Prostate gland (tissue), 2 donors: ENCODE measurements at regions not wholly inside any gene's neighbourhood (a gene's known extent, or its start where the extent isn't known, plus 50 kb on each side); places are given as distances from the start of the nearest gene placed in this dataset.

ENCODE experiments used
- DNase-seq: peaks from one replicate; pipeline ENCODE4 v3.0.0-alpha.2; 2019; ENCODE audit warnings: low spot score
- H3K27ac ChIP-seq, 2 donors: fragments of 200-600 bp; sonication (generic); 2 replicates each; pipeline ENCODE4 v1.5.1; 2017 to 2019
- H3K27me3 ChIP-seq: fragments of 200-600 bp; sonication (generic); replicated peaks from 2 replicates; pipeline ENCODE4 v1.5.1; 2019; ENCODE audit not compliant: insufficient read depth
- H3K36me3 ChIP-seq, 2 donors: fragments of 200-600 bp; sonication (generic); 1 replicate in 1 of 2; 2 replicates in 1 of 2; pipeline versions ENCODE4 v1.5.1 to v1.8.1; 2017 to 2019
- H3K4me1 ChIP-seq: fragments of 200-600 bp; sonication (generic); replicated peaks from 2 replicates; pipeline ENCODE4 v1.5.1; 2019
- H3K4me3 ChIP-seq, 2 donors: fragments of 200-600 bp; sonication (generic); 2 replicates each; pipeline ENCODE4 v1.5.1; 2017 to 2019
- H3K9me3 ChIP-seq: fragments of 200-600 bp; sonication (generic); 2 replicates; pipeline ENCODE4 v1.5.1; 2017
- CTCF ChIP-seq, 4 experiments: fragments of 200-600 bp in 2 of 4; fragments of 450-650 bp in 2 of 4; sonication (generic) in 2 of 4; IDR thresholded peaks; 1 replicate in 3 of 4; 2 replicates in 1 of 4; pipeline ENCODE4 v1.5.1; 2016 to 2019; ENCODE audit warnings: antibody characterized with exemption in 4 of 4, mild to moderate bottlenecking in 2 of 4, moderate library complexity in 2 of 4
- POLR2A ChIP-seq: fragments of 450-650 bp; IDR thresholded peaks from one replicate; pipeline ENCODE4 v1.6.1; 2016; ENCODE audit warnings: antibody characterized with exemption, mild to moderate bottlenecking
- POLR2AphosphoS5 ChIP-seq: sonication (generic); formaldehyde crosslinking; IDR thresholded peaks from one replicate; pipeline ENCODE4 v1.6.1; 2017; ENCODE audit warnings: antibody characterized with exemption
- WGBS: methylation state at CpG from one replicate; pipeline ENCODE4 v1.1.5; 2018; 5-methylcytosine and 5-hydroxymethylcytosine counted together
- intact Hi-C: fragments of 100-400 bp; cut with DNase I; formaldehyde crosslinking; loops from one replicate; pipeline ENCODE4 v1.14.2; 2022

- no peaks in the 10 kb centered on the region for H3K36me3 ChIP-seq
- 82% methylated on average over 4 of the region's 4 CpGs for WGBS
- intact Hi-C loops: no loop called here
- no peak for DNase-seq
- no peak overlapping the region for H3K27ac ChIP-seq
- no peak for TF ChIP-seq POLR2A
- no peak for TF ChIP-seq CTCF (IDR thresholded peaks at IDR 0.05)
- no peak for TF ChIP-seq POLR2AphosphoS5
- no peaks in the 10 kb centered on the region for H3K4me1 ChIP-seq
- no peaks in the 10 kb centered on the region for H3K9me3 ChIP-seq
- H3K27me3 ChIP-seq: no peaks in the 10 kb centered on the region
- no peak overlapping the region for H3K4me3 ChIP-seq
These were observed 615.5 kb downstream of the RPL10L start for GRCh38 chr14:46036099-46036498.

GRCh38 chr14:46034305-46034704 is 617.3 kb downstream of the RPL10L start:
- H3K4me1 ChIP-seq: no peaks in the 10 kb centered on the region
- no peak for DNase-seq
- H3K27me3 ChIP-seq: no peaks in the 10 kb centered on the region
- TF ChIP-seq CTCF (IDR thresholded peaks at IDR 0.05) (no peak), POLR2A (no peak), POLR2AphosphoS5 (no peak)
- H3K27ac ChIP-seq: no peak overlapping the region
- 76% methylated on average over 3 of the region's 3 CpGs for WGBS
- no peak overlapping the region for H3K4me3 ChIP-seq
- intact Hi-C loops: no loop called here
- H3K9me3 ChIP-seq: no peaks in the 10 kb centered on the region
- no peaks in the 10 kb centered on the region for H3K36me3 ChIP-seq

GRCh38 chr14:46018846-46019420 is 632.6 kb downstream of the RPL10L start:
- intact Hi-C loops: no loop called here
- DNase-seq: no peak
- TF ChIP-seq POLR2AphosphoS5 (no peak), CTCF (IDR thresholded peaks at IDR 0.05) (no peak), POLR2A (no peak)
- 40% methylated on average over 1 of the region's 1 CpG for WGBS
- no peaks in the 10 kb centered on the region for H3K27me3 ChIP-seq
- no peak overlapping the region for H3K4me3 ChIP-seq
- no peak overlapping the region for H3K27ac ChIP-seq
- H3K36me3 ChIP-seq: no peaks in the 10 kb centered on the region
- no peaks in the 10 kb centered on the region for H3K4me1 ChIP-seq
- no peaks in the 10 kb centered on the region for H3K9me3 ChIP-seq

GRCh38 chr14:46008348-46008747 is 643.2 kb downstream of the RPL10L start:
- Histone ChIP-seq H3K4me1 (no peaks in the 10 kb centered on the region), H3K4me3 (no peak overlapping the region), H3K36me3 (no peaks in the 10 kb centered on the region), H3K27me3 (no peaks in the 10 kb centered on the region), H3K27ac (no peak overlapping the region), H3K9me3 (no peaks in the 10 kb centered on the region)
- TF ChIP-seq CTCF (IDR thresholded peaks at IDR 0.05): no peak
- TF ChIP-seq POLR2AphosphoS5: no peak
- TF ChIP-seq POLR2A: no peak
- WGBS: 73% methylated on average over 3 of the region's 3 CpGs
- DNase-seq: no peak
- intact Hi-C loops: no loop called here

- Histone ChIP-seq H3K36me3 (no peaks in the 10 kb centered on the region), H3K27me3 (no peaks in the 10 kb centered on the region), H3K27ac (no peak overlapping the region), H3K4me1 (no peaks in the 10 kb centered on the region), H3K9me3 (no peaks in the 10 kb centered on the region), H3K4me3 (no peak overlapping the region)
- TF ChIP-seq POLR2A (no peak), POLR2AphosphoS5 (no peak)
- intact Hi-C loops: no loop called here
- 82% methylated on average over 2 of the region's 2 CpGs for WGBS
- no peak for DNase-seq
These were observed 653.0 kb downstream of the RPL10L start for GRCh38 chr14:45998554-45998953.
